ENCODE measurements at regions not wholly inside any gene's neighbourhood (a gene's known extent, or its start where the extent isn't known, plus 50 kb on each side); places are given as distances from the start of the nearest gene placed in this dataset.

DNA sequence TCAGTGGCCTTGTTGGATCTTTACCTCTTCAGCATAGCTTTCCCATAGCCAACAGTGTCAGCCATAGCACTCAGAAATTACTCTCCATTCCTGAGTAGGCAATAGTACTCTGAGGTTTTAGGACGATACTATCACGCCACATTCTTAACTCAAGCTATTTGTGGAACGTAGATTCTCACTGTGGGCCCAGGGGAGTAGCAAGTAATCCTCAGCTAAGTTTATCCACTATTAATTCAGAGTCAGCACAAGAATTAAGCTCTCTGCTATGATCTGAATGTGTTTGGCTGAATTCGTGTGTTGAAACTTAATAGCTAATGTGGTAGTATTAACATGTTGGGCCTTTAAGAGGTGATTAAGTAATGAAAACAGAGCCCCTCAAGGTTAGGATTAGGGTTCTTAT lies 858.8 kb upstream of the NUDT12 start:
- H3K27me3 ChIP-seq (ENCODE audit: control insufficient read depth, extremely low read depth, insufficient read depth, low read length), result no peaks in the 10 kb centered on the region
- H3K27ac ChIP-seq (ENCODE audit: control insufficient read depth, insufficient read depth, low read length), result no peak overlapping the region
- H3K4me3 ChIP-seq (ENCODE audit: control insufficient read depth in 2 of 3, extremely low read depth in 1 of 3, insufficient read depth in 2 of 3, low read depth in 1 of 3, low read length in 3 of 3), result no peak overlapping the region
- H3K4me1 ChIP-seq (ENCODE audit: control insufficient read depth, extremely low read depth, insufficient read depth, low read length), result no peaks in the 10 kb centered on the region
- no peaks in the 10 kb centered on the region for H3K9me1 ChIP-seq (ENCODE audit: control insufficient read depth, extremely low read depth, insufficient read depth, low read length)
- dilution Hi-C loops (cut with MboI; ENCODE audit: extremely low pct_ligation_motif_present, low sequenced_read_pairs), result no loop called here
- no peaks in the 10 kb centered on the region for H4K20me1 ChIP-seq (ENCODE audit: control insufficient read depth, extremely low read depth, insufficient read depth, low read length)
- DNase-seq (ENCODE audit: low read depth, low spot score), result no peak
- H3K9me3 ChIP-seq (ENCODE audit: control insufficient read depth, low read depth, low read length), result no peaks in the 10 kb centered on the region
- no peaks in the 10 kb centered on the region for H3K36me3 ChIP-seq (ENCODE audit: control insufficient read depth in 2 of 2, extremely low read depth in 1 of 2, insufficient read depth in 2 of 2, low read length in 2 of 2)
- H3K79me2 ChIP-seq (ENCODE audit: control insufficient read depth, insufficient read depth, low read length), result no peaks in the 10 kb centered on the region
- no peak overlapping the region for H2AFZ ChIP-seq (ENCODE audit: control insufficient read depth, low read length)
- no peak overlapping the region for H3K4me2 ChIP-seq (ENCODE audit: control insufficient read depth, extremely low read depth, insufficient read depth, low read depth, low read length)
- no peak for TF ChIP-seq EZH2 (IDR thresholded peaks at IDR 0.05; ENCODE audit: low read length)
- TF ChIP-seq, protein P1, sequence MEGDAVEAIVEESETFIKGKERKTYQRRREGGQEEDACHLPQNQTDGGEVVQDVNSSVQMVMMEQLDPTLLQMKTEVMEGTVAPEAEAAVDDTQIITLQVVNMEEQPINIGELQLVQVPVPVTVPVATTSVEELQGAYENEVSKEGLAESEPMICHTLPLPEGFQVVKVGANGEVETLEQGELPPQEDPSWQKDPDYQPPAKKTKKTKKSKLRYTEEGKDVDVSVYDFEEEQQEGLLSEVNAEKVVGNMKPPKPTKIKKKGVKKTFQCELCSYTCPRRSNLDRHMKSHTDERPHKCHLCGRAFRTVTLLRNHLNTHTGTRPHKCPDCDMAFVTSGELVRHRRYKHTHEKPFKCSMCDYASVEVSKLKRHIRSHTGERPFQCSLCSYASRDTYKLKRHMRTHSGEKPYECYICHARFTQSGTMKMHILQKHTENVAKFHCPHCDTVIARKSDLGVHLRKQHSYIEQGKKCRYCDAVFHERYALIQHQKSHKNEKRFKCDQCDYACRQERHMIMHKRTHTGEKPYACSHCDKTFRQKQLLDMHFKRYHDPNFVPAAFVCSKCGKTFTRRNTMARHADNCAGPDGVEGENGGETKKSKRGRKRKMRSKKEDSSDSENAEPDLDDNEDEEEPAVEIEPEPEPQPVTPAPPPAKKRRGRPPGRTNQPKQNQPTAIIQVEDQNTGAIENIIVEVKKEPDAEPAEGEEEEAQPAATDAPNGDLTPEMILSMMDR (optimal IDR thresholded peaks at IDR 0.05 in 1 of 3, IDR thresholded peaks at IDR 0.05 in 1 of 3, conservative IDR thresholded peaks at IDR 0.05 in 1 of 3; ENCODE audit: extremely low read depth in 1 of 3, insufficient read depth in 2 of 3, low read length in 3 of 3), result no peak
- H3K9ac ChIP-seq (ENCODE audit: control insufficient read depth, extremely low read depth, insufficient read depth, low read length), result no peak overlapping the region
- FAIRE-seq, result no peak

DNA sequence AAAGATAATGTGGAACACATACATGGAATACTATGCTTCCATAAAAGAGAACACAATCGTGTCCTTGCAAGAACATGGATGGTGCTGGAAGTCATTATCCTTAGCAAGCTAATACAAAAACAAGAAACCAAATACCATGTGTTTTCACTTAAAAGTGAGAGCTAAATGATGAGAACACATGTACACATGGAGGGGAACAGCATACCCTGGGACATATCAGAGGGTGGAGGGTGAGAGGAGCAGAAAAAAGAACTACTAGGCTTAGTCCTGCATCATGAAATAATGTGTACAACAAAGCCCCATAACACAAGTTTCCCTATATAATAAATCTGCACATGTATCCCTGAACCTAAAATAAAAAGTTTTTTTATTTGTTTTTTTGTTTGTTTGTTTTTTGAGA lies 855.5 kb upstream of the NUDT12 start:
- H3K9me1 ChIP-seq (ENCODE audit: control insufficient read depth, extremely low read depth, insufficient read depth, low read length), result no peaks in the 10 kb centered on the region
- no peaks in the 10 kb centered on the region for H3K27me3 ChIP-seq (ENCODE audit: control insufficient read depth, extremely low read depth, insufficient read depth, low read length)
- dilution Hi-C loops (cut with MboI; ENCODE audit: extremely low pct_ligation_motif_present, low sequenced_read_pairs), result no loop called here
- no peak overlapping the region for H3K4me3 ChIP-seq (ENCODE audit: control insufficient read depth in 2 of 3, extremely low read depth in 1 of 3, insufficient read depth in 2 of 3, low read depth in 1 of 3, low read length in 3 of 3)
- DNase-seq (ENCODE audit: low read depth, low spot score) (no peak), FAIRE-seq (no peak)
- no peaks in the 10 kb centered on the region for H4K20me1 ChIP-seq (ENCODE audit: control insufficient read depth, extremely low read depth, insufficient read depth, low read length)
- H2AFZ ChIP-seq (ENCODE audit: control insufficient read depth, low read length), result no peak overlapping the region
- no peak overlapping the region for H3K4me2 ChIP-seq (ENCODE audit: control insufficient read depth, extremely low read depth, insufficient read depth, low read depth, low read length)
- H3K9ac ChIP-seq (ENCODE audit: control insufficient read depth, extremely low read depth, insufficient read depth, low read length), result no peak overlapping the region
- TF ChIP-seq EZH2 (IDR thresholded peaks at IDR 0.05; ENCODE audit: low read length), result no peak
- TF ChIP-seq, protein P1 (optimal IDR thresholded peaks at IDR 0.05 in 1 of 3, IDR thresholded peaks at IDR 0.05 in 1 of 3, conservative IDR thresholded peaks at IDR 0.05 in 1 of 3; ENCODE audit: extremely low read depth in 1 of 3, insufficient read depth in 2 of 3, low read length in 3 of 3), result no peak
- H3K9me3 ChIP-seq (ENCODE audit: control insufficient read depth, low read depth, low read length), result no peaks in the 10 kb centered on the region
- H3K36me3 ChIP-seq (ENCODE audit: control insufficient read depth in 2 of 2, extremely low read depth in 1 of 2, insufficient read depth in 2 of 2, low read length in 2 of 2), result no peaks in the 10 kb centered on the region
- H3K79me2 ChIP-seq (ENCODE audit: control insufficient read depth, insufficient read depth, low read length), result no peaks in the 10 kb centered on the region
- H3K27ac ChIP-seq (ENCODE audit: control insufficient read depth, insufficient read depth, low read length), result no peak overlapping the region
- no peaks in the 10 kb centered on the region for H3K4me1 ChIP-seq (ENCODE audit: control insufficient read depth, extremely low read depth, insufficient read depth, low read length)
